Mammary epithelial cell (primary cell): ENCODE measurements at regions not wholly inside any gene's neighbourhood (a gene's known extent, or its start where the extent isn't known, plus 50 kb on each side); places are given as distances from the start of the nearest gene placed in this dataset.

Source experiments
- EZH2 ChIP-seq: IDR thresholded peaks from 2 replicates; pipeline ENCODE4 v1.6.1; 2012; ENCODE audit warnings: low read length, inconsistent platforms, borderline replicate concordance
- TF ChIP-seq, protein P1 (sequence below), 2 donors: IDR thresholded peaks in 1 of 2; conservative IDR thresholded peaks in 1 of 2; 2 replicates each; pipeline ENCODE4 v1.5.1; 2011 to 2012; ENCODE audit warnings: inconsistent platforms in 2 of 2, low read length in 2 of 2, mild to moderate bottlenecking in 2 of 2, control low read depth in 1 of 2, low read depth in 1 of 2; ENCODE audit not compliant: insufficient read depth in 1 of 2; ENCODE audit errors: extremely low read depth in 1 of 2

DNA sequence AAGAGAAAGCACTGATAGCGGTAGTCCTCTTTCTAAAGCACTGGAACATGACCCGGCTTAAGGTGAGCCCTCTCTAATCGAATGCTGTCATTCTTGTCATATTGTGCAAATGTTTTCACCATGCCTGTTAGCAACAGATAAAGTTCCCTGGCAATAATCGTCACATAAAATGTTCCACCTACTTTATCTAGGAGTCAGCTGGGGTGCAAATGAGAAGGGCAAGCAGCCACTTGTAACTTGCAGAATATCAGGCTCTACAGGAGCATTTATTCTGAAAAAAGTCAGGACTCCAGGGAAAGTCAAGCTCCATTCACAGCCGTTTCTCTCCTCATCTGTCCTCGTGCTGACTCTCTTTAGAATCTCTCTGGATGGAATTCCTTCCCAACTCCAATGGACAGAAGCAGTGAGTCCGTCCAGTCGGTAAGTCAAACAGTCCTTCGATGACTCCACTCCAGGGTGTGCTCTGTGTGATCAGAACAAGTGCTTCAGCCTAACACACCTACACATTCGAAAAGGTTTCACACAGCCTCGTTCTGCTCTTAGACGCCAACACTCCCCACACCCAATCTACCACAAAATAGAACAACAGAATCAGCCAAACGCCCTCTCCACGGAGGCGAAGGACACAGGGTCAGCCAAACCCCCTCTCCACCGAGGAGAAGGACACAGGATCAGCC, 101.7 kb upstream of the FRG1 start:
- TF ChIP-seq, protein P1, sequence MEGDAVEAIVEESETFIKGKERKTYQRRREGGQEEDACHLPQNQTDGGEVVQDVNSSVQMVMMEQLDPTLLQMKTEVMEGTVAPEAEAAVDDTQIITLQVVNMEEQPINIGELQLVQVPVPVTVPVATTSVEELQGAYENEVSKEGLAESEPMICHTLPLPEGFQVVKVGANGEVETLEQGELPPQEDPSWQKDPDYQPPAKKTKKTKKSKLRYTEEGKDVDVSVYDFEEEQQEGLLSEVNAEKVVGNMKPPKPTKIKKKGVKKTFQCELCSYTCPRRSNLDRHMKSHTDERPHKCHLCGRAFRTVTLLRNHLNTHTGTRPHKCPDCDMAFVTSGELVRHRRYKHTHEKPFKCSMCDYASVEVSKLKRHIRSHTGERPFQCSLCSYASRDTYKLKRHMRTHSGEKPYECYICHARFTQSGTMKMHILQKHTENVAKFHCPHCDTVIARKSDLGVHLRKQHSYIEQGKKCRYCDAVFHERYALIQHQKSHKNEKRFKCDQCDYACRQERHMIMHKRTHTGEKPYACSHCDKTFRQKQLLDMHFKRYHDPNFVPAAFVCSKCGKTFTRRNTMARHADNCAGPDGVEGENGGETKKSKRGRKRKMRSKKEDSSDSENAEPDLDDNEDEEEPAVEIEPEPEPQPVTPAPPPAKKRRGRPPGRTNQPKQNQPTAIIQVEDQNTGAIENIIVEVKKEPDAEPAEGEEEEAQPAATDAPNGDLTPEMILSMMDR (conservative IDR thresholded peaks at IDR 0.05 in 1 of 2, IDR thresholded peaks at IDR 0.05 in 1 of 2; ENCODE audit: extremely low read depth in 1 of 2, insufficient read depth in 1 of 2, low read depth in 1 of 2, low read length in 2 of 2), result no peak
- TF ChIP-seq EZH2, result no peak
